Ovary (tissue), 7 donors: ENCODE measurements at regions not wholly inside any gene's neighbourhood (a gene's known extent, or its start where the extent isn't known, plus 50 kb on each side); places are given as distances from the start of the nearest gene placed in this dataset.
"Not testable (repeated sequence)": the region's sequence is repeated elsewhere in the genome, so short reads cannot be mapped to it uniquely, and the experiment has no call there.

Experiments
- DNase-seq, 5 donors: peaks; one replicate each; pipeline ENCODE4 v3.0.0-alpha.2; 2019 to 2020
- H3K27ac ChIP-seq, 2 donors: fragments of 200-600 bp; one replicate each; pipeline versions ENCODE4 v1.5.1 to v1.8.0; 2019 to 2022
- H3K27me3 ChIP-seq: fragments of 200-600 bp; one replicate; pipeline ENCODE4 v1.8.0; 2022
- H3K36me3 ChIP-seq: fragments of 200-600 bp; sonication (generic); one replicate; pipeline ENCODE4 v1.5.1; 2019
- H3K4me1 ChIP-seq: one replicate; pipeline ENCODE4 v1.8.1; 2013; ENCODE audit warnings: mild to moderate bottlenecking, moderate library complexity; ENCODE audit not compliant: insufficient read depth
- H3K4me3 ChIP-seq: fragments of 200-600 bp; sonication (generic); one replicate; pipeline ENCODE4 v1.5.1; 2017
- H3K9me3 ChIP-seq, 2 donors: fragments of 200-600 bp in 1 of 2; sonication (generic) in 1 of 2; one replicate each; pipeline versions ENCODE4 v1.5.1 to v1.8.1; 2013 to 2019; ENCODE audit warnings: mild to moderate bottlenecking in 1 of 2, moderate library complexity in 1 of 2
- CTCF ChIP-seq, 3 donors: fragments of 450-650 bp in 2 of 3; fragments of 200-600 bp in 1 of 3; IDR thresholded peaks; one replicate each; pipeline versions ENCODE4 v1.5.1 to v1.8.0; 2016 to 2022; ENCODE audit warnings: antibody characterized with exemption in 3 of 3, mild to moderate bottlenecking in 1 of 3
- EP300 ChIP-seq: sonication (generic); formaldehyde crosslinking; IDR thresholded peaks from one replicate; pipeline ENCODE4 v1.6.1; 2017; ENCODE audit warnings: antibody characterized with exemption
- POLR2A ChIP-seq: fragments of 450-650 bp; IDR thresholded peaks from one replicate; pipeline ENCODE4 v1.6.1; 2017; ENCODE audit warnings: antibody characterized with exemption, mild to moderate bottlenecking, moderate library complexity
- WGBS, 3 donors: extraction: QIAGEN DNeasy Blood & Tissue Kit in 1 of 3; methylation state at CpG; one replicate each; pipeline versions ENCODE4 v1.1.5 to v1.1.7; 2013 to 2017; 5-methylcytosine and 5-hydroxymethylcytosine counted together
- intact Hi-C, 4 donors: fragments of 100-400 bp; cut with DNase I; formaldehyde crosslinking; loops; one replicate each; pipeline versions ENCODE4 v1.11.0 to v1.15.1; 2022 to 2023
- donor health status: DM: no; HTN: no; CAD: no; lungs with moderate emphysema.
- donor health status: DM: no; HTN: no; CAD: no.
- donor health status: Bipolar disorder and iron deficiency.
- donor health status: DM: no; HTN: no; CAD: no.
- donor health status: DM: yes; HTN: yes; CAD: no.

- intact Hi-C loops: no loop called here
- 34 to 38% (median 38%) methylated on average over 12 of the region's 12 CpGs for WGBS, 3 donors
- DNase-seq: no peak
- TF ChIP-seq CTCF (IDR thresholded peaks at IDR 0.05) (no peak), EP300 (no peak), POLR2A (no peak)
- Histone ChIP-seq H3K4me3 (no peak overlapping the region), H3K9me3 (no peaks in the 10 kb centered on the region), H3K36me3 (no peaks in the 10 kb centered on the region), H3K27ac (no peak overlapping the region), H3K27me3 (no peaks in the 10 kb centered on the region), H3K4me1 (no peaks in the 10 kb centered on the region)
These were observed 691.4 kb upstream of the TBX3 start for GRCh38 chr12:115375186-115375991.

- 91 to 95% (median 93%) methylated on average over 4 of the region's 4 CpGs for WGBS, 3 donors
- H3K27ac ChIP-seq: no peak overlapping the region
- no peak for DNase-seq
- no peak overlapping the region for H3K4me3 ChIP-seq
- H3K36me3 ChIP-seq: no peaks in the 10 kb centered on the region
- no peaks in the 10 kb centered on the region for H3K9me3 ChIP-seq
- TF ChIP-seq EP300 (no peak), CTCF (IDR thresholded peaks at IDR 0.05) (no peak), POLR2A (no peak)
- H3K27me3 ChIP-seq: no peaks in the 10 kb centered on the region
- no peaks in the 10 kb centered on the region for H3K4me1 ChIP-seq
- intact Hi-C loops: no loop called here
These were observed 690.7 kb upstream of the TBX3 start for GRCh38 chr12:115374480-115375185.

GRCh38 chr12:115371711-115372110 is 687.7 kb upstream of the TBX3 start:
- intact Hi-C loops: no loop called here
- no peaks in the 10 kb centered on the region for H3K27me3 ChIP-seq
- no peak for DNase-seq
- no peaks in the 10 kb centered on the region for H3K9me3 ChIP-seq
- no peak overlapping the region for H3K27ac ChIP-seq
- no peaks in the 10 kb centered on the region for H3K4me1 ChIP-seq
- no peak overlapping the region for H3K4me3 ChIP-seq
- H3K36me3 ChIP-seq: no peaks in the 10 kb centered on the region
- 91 to 94% (median 93%) methylated on average over 4 of the region's 4 CpGs for WGBS, 3 donors
- no peak for TF ChIP-seq POLR2A

- WGBS, 3 donors: 68 to 70% (median 69%) methylated on average over 6 of the region's 6 CpGs
- no peaks in the 10 kb centered on the region for H3K27me3 ChIP-seq
- intact Hi-C loops: no loop called here
- TF ChIP-seq EP300 (no peak), CTCF (IDR thresholded peaks at IDR 0.05) (no peak), POLR2A (no peak)
- H3K4me3 ChIP-seq: no peak overlapping the region
- no peak overlapping the region for H3K27ac ChIP-seq
- H3K9me3 ChIP-seq: no peaks in the 10 kb centered on the region
- H3K4me1 ChIP-seq: no peaks in the 10 kb centered on the region
- no peak for DNase-seq
- H3K36me3 ChIP-seq: no peaks in the 10 kb centered on the region
These were observed 686.7 kb upstream of the TBX3 start for GRCh38 chr12:115370650-115371049.

- Histone ChIP-seq H3K36me3 (no peaks in the 10 kb centered on the region), H3K27ac (no peak overlapping the region), H3K9me3 (no peaks in the 10 kb centered on the region), H3K27me3 (no peaks in the 10 kb centered on the region), H3K4me3 (no peak overlapping the region), H3K4me1 (no peaks in the 10 kb centered on the region)
- intact Hi-C loops: no loop called here
- TF ChIP-seq CTCF (IDR thresholded peaks at IDR 0.05) (no peak), POLR2A (no peak), EP300 (no peak)
- WGBS, 3 donors: 67 to 77% (median 72%) methylated on average over 3 of the region's 3 CpGs
- no peak for DNase-seq
These were observed 686.2 kb upstream of the TBX3 start for GRCh38 chr12:115370207-115370606.

GRCh38 chr12:115366277-115366676 is 682.3 kb upstream of the TBX3 start:
- H3K36me3 ChIP-seq, H3K27me3 ChIP-seq, H3K4me3 ChIP-seq, H3K9me3 ChIP-seq, H3K4me1 ChIP-seq, H3K27ac ChIP-seq, DNase-seq, intact Hi-C loops: not testable (repeated sequence)
- WGBS, 3 donors: 82 to 89% (median 84%) methylated on average over 4 of the region's 4 CpGs

- H3K4me3 ChIP-seq, DNase-seq, H3K4me1 ChIP-seq, H3K36me3 ChIP-seq, H3K9me3 ChIP-seq, intact Hi-C loops, H3K27me3 ChIP-seq, H3K27ac ChIP-seq: not testable (repeated sequence)
- WGBS, 3 donors: 67 to 74% (median 73%) methylated on average over 4 of the region's 4 CpGs
These were observed 681.8 kb upstream of the TBX3 start for GRCh38 chr12:115365765-115366164.
